ENCODE measurements at regions not wholly inside any gene's neighbourhood (a gene's known extent, or its start where the extent isn't known, plus 50 kb on each side); places are given as distances from the start of the nearest gene placed in this dataset.
"Not testable (repeated sequence)": the region's sequence is repeated elsewhere in the genome, so short reads cannot be mapped to it uniquely, and the experiment has no call there.

DNA sequence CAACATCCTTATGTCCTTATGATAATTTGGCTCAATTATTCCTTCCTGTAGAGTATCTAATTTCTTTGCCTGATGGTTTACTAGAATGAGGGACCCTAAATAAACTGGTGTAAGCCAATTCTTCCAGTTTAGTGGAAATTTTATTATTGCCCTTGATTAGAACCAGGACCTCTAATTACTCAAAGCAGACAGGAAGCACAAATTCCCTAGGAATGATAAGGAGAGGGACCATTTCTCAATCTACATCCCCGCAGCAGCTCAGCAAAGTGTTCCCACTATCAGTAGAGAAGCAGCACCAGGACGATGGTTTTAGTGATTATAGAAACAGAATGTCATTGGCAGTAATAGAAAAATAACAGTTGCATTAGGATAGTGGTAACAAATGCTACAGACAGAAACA, 97.1 kb downstream of the PLPPR4 start:
- DNase-seq = no peak

DNA sequence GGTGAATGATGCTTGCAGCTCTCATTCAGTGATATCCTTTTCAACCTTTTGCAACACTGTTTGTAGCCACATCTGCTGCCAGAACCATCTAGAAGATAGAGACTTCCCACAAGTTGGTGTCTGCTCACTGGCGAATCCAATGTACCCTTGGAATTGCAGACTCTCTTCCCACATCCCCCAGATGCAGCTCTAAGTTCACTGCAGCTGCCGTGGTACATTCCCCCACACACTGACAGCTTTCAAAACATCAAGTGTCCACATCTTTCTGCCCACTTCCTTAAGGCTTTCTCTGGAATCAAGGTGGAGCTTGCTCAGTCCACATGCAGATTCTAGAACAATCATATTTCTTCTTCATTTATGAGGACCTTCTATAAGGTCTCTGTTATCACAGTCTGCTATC, 99.2 kb downstream of the PLPPR4 start:
- no peak for DNase-seq

GRCh38 chr1:99365141-99365540, 100.8 kb downstream of the PLPPR4 start:
- no peak for DNase-seq

- DNase-seq = no peak
Measured at GRCh38 chr1:99365545-99365944, 101.3 kb downstream of the PLPPR4 start.

- no peak for DNase-seq
Measured at GRCh38 chr1:99369154-99369553, 104.9 kb downstream of the PLPPR4 start.

DNA sequence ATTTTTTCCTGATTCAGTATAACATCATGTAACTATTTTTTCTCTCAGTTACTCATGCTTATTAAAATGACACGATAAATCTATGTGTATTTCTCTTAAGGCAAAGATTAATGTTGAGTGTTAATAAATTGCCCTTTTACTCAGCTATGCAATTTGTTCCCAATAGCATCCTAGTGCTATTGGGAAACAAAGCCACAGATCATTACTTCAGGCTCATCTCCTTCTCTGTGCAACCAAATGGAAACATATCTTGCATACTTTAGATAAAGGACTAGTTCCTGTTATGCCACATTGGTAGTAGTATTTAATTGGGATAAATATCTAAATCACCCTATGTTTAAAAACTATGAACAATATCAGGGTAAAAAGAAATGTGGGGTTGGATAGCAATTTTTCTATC, 106.2 kb downstream of the PLPPR4 start:
- no peak for DNase-seq

DNA sequence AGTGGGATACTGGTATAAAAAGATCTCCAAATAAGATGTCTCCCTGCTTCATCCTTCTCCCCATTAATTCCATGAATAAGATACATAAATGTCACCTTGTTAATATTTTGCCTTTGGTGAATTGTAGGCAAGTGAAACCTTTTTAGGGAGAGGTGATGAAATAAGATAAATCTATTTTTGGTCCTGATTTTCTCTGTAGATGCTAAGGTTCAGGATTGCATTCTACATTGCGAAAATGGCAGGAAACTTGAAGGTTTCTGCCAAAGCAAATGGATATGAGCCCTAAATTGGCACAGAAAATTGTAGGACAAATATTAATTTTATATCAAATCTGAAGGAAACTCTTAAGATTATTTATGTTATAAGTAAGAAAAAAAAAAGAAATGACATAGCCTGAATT, 107.1 kb downstream of the PLPPR4 start:
- no peak for DNase-seq

- no peak for DNase-seq
Measured at GRCh38 chr1:99374109-99374508, 109.8 kb downstream of the PLPPR4 start.

GRCh38 chr1:99374693-99375092, 110.4 kb downstream of the PLPPR4 start:
- DNase-seq = not testable (repeated sequence)

DNA sequence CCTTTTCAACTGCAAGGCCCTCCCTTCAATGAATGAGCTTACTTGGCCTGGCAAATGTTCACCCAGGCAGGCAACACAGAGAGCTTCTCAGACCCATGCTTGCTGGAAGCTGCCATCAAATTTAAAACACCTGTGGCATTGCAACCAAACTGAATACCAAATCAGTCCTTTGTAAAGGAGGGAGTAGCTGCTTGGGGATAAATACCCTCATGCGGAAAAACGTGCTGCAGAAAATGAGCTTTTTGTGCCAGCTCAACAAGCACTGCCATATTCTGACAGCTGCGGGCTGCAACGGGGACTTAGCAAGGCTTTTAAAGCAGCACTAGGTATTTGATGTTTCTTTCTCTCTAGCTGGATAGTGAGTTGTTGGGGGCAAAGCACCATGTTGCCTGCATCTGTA, 119.7 kb downstream of the PLPPR4 start:
- no peak for DNase-seq

GRCh38 chr1:99385852-99386251, 121.6 kb downstream of the PLPPR4 start:
- DNase-seq = no peak

DNA sequence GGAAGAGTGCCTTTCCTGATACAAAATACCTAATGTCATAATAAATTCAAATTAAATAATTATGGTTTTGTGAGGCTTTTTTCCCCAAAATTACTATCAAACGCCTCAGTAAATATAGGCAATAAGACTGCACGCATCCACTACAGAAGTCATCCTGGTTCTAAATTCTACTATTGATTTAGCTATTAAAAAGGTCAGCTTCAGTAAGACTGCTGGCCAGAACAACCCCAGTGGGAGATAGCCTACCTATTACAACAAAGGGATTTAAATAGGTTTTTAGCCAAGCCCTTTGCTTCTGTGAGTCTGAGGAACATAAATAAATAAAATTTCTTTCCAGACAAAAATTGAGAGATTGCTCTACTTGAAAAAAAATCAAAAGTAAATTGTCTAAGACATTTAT, 132.1 kb downstream of the PLPPR4 start:
- no peak for DNase-seq

DNA sequence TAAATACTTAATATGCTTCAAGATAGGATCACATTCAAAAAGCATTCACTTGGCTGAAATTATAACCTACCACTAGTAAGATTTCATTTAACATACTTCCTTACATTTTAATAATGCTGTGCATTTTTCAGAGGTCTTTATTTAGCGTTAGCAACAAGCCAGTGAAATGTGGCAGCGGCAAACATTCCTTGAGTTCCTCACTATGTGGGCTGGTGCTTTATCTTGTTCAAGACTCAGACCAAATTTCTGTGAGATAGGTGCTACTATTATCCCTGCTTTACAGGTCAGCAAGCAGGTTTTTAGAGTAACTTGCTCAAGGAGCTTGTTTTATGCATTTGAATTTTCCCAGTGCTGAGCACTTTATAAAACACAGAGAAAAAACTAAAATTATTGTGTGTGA, 132.7 kb downstream of the PLPPR4 start:
- DNase-seq = no peak

- no peak for DNase-seq
Measured at GRCh38 chr1:99397863-99398262, 133.6 kb downstream of the PLPPR4 start.

GRCh38 chr1:99401556-99401955, 137.3 kb downstream of the PLPPR4 start:
- not testable (repeated sequence) for DNase-seq

DNA sequence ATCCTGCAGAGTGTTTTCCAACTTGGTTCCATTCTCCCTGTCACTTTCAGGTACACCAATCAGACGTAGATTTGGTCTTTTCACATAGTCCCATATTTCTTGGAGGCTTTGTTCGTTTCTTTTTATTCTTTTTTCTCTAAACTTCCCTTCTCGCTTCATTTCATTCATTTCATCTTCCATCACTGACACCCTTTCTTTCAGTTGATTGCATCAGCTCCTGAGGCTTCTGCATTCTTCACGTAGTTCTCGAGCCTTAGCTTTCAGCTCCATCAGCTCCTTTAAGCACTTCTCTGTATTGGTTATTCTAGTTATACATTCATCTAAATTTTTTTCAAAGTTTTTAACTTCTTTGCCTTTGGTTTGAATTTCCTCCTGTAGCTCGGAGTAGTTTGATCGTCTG, 140.1 kb downstream of the PLPPR4 start:
- DNase-seq = not testable (repeated sequence)

DNA sequence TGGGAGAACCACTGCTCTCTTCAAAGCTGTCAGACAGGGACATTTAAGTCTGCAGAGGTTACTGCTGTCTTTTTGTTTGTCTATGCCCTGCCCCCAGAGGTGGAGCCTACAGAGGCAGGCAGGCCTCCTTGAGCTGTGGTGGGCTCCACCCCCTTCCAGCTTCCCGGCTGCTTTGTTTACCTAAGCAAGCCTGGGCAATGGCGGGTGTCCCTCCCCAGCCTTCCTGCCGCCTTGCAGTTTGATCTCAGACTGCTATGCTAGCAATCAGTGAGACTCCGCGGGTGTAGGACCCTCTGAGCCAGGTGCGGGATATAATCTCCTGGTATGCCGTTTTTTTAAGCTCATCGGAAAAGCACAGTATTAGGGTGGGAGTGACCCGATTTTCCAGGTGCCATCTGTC, 141.0 kb downstream of the PLPPR4 start:
- not testable (repeated sequence) for DNase-seq

GRCh38 chr1:99407018-99407417, 142.7 kb downstream of the PLPPR4 start:
- DNase-seq = no peak

GRCh38 chr1:99424087-99424486, 159.8 kb downstream of the PLPPR4 start:
- no peak for DNase-seq

DNA sequence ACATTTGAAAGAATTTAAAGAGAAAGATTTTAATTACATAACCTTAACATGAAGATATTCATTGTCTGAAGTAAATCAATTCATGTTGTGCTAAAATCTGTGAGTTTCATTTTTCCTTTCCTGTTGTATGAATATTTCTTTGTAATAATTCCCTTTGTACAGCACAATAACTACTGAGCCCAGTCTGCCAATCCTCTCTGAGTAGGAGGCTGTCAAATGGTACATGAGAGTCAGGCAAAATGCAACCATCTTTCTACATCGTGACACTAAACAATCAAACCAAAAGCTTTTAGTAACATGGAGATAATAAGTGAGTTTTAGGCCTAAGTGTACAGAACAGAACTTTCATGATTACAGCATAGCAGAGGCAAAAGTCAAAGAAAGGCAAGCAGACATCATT, 165.5 kb downstream of the PLPPR4 start:
- no peak for DNase-seq

DNA sequence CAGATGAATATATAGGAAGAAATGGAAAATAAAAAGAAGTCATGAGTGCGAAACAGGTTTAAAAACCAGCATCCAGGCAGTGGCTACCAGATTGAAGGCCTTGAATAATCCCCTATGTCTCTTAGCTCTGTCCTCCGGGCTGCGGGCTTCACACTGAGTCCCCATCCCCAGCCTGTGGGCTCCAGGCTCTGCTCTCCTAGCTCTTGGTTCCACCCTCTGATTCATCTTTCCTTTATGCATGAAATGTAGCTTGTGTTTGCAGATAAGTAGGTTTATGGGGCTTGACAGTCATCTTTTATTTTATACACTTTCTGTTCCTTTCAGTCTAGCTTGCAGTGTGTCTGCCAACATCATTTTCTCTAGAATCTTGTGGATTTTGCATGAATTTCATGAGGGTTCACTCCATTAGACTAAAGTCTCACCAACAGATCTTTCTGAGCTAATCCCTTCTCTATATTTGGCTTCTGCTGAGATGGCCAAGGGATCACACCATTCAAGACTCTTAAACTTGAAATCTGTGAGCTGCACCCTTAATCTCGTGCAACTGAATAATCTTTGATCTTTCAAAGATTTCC, 174.5 kb downstream of the PLPPR4 start:
- DNase-seq = no peak

GRCh38 chr1:99439433-99440075, 175.3 kb downstream of the PLPPR4 start:
- DNase-seq = no peak

- no peak for DNase-seq
Measured at GRCh38 chr1:99441299-99442095, 177.2 kb downstream of the PLPPR4 start.

- not testable (repeated sequence) for DNase-seq
Measured at GRCh38 chr1:99444211-99444927, 180.1 kb downstream of the PLPPR4 start.
